PFSK-1 (cell line): ENCODE measurements at regions not wholly inside any gene's neighbourhood (a gene's known extent, or its start where the extent isn't known, plus 50 kb on each side); places are given as distances from the start of the nearest gene placed in this dataset.

Experiments
- FOXP2 ChIP-seq: optimal IDR thresholded peaks from 2 replicates; pipeline ENCODE3; 2011; ENCODE audit warnings: borderline replicate concordance, control low read depth, inconsistent platforms; ENCODE audit not compliant: insufficient read depth; ENCODE audit errors: extremely low read length, extremely low read depth
- POLR2AphosphoS5 ChIP-seq: IDR thresholded peaks from 2 replicates; pipeline ENCODE4 v1.6.1; 2012; ENCODE audit warnings: low read depth, mild to moderate bottlenecking, control low read depth, low read length, moderate library complexity
- SIN3A ChIP-seq: IDR thresholded peaks from 2 replicates; pipeline ENCODE4 v1.6.1; 2012; ENCODE audit warnings: mild to moderate bottlenecking, low read length, moderate library complexity, borderline replicate concordance; ENCODE audit not compliant: insufficient read depth
- TAF1 ChIP-seq: IDR thresholded peaks from 2 replicates; pipeline ENCODE4 v1.6.1; 2012; ENCODE audit warnings: low read length, control low read depth, borderline replicate concordance; ENCODE audit not compliant: insufficient read depth
- TF ChIP-seq, protein P1 (sequence below), 2 experiments: IDR thresholded peaks; 2 replicates each; pipeline versions ENCODE4 v1.6.1 to v1.8.0; 2011 to 2012; ENCODE audit warnings: low read depth in 2 of 2, low read length in 2 of 2, control low read depth in 1 of 2, inconsistent platforms in 1 of 2, mild to moderate bottlenecking in 1 of 2, moderate library complexity in 1 of 2; ENCODE audit not compliant: insufficient read depth in 1 of 2

DNA sequence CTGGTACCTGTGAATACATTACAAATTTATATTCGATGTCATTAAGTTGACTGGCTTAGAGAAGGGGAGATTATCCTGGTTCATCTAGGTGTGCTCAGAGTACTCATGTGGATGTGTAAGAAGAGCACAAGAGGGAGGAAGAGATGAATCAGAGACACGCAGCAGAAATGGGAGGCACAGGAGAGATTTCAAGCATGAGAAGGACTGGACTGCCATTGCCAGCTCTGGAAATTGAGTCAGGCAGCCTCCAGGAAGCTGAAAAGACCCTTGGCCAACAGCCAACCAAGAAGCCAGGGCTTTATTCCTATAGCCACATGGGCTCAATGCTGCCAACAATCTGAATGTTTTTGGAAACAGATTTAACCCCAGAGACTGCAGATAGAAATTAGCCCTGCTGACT lies 1390.0 kb downstream of the STIM2 start:
- TF ChIP-seq POLR2AphosphoS5 (no peak), TAF1 (no peak), SIN3A (no peak), FOXP2 (no peak)
- TF ChIP-seq, protein P1, sequence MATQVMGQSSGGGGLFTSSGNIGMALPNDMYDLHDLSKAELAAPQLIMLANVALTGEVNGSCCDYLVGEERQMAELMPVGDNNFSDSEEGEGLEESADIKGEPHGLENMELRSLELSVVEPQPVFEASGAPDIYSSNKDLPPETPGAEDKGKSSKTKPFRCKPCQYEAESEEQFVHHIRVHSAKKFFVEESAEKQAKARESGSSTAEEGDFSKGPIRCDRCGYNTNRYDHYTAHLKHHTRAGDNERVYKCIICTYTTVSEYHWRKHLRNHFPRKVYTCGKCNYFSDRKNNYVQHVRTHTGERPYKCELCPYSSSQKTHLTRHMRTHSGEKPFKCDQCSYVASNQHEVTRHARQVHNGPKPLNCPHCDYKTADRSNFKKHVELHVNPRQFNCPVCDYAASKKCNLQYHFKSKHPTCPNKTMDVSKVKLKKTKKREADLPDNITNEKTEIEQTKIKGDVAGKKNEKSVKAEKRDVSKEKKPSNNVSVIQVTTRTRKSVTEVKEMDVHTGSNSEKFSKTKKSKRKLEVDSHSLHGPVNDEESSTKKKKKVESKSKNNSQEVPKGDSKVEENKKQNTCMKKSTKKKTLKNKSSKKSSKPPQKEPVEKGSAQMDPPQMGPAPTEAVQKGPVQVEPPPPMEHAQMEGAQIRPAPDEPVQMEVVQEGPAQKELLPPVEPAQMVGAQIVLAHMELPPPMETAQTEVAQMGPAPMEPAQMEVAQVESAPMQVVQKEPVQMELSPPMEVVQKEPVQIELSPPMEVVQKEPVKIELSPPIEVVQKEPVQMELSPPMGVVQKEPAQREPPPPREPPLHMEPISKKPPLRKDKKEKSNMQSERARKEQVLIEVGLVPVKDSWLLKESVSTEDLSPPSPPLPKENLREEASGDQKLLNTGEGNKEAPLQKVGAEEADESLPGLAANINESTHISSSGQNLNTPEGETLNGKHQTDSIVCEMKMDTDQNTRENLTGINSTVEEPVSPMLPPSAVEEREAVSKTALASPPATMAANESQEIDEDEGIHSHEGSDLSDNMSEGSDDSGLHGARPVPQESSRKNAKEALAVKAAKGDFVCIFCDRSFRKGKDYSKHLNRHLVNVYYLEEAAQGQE (IDR thresholded peaks at IDR 0.05; ENCODE audit: insufficient read depth in 1 of 2, low read depth in 2 of 2, low read length in 2 of 2), result no peak

DNA sequence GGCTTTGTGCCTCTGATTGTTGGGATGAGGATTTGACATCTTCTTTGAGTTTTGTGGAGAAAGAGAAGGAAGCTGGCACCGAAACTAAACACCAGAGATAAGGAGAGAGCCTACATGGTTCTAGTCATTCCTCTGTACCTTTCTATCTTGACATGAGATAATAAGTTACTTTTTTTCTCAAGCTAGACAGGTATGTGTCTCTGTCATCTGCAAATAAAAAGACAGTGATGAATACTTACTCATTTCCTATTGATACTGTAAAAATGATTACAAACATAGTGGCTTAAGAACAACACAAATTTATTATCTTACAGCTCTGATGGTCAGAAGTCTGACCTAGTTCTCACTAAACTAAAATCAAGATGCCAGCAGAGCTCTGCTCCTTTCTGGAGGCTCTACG lies 1391.2 kb downstream of the STIM2 start:
- no peak for TF ChIP-seq POLR2AphosphoS5
- TF ChIP-seq TAF1, result no peak
- TF ChIP-seq SIN3A, result no peak
- no peak for TF ChIP-seq FOXP2
- TF ChIP-seq, protein P1 (IDR thresholded peaks at IDR 0.05; ENCODE audit: insufficient read depth in 1 of 2, low read depth in 2 of 2, low read length in 2 of 2), result no peak

DNA sequence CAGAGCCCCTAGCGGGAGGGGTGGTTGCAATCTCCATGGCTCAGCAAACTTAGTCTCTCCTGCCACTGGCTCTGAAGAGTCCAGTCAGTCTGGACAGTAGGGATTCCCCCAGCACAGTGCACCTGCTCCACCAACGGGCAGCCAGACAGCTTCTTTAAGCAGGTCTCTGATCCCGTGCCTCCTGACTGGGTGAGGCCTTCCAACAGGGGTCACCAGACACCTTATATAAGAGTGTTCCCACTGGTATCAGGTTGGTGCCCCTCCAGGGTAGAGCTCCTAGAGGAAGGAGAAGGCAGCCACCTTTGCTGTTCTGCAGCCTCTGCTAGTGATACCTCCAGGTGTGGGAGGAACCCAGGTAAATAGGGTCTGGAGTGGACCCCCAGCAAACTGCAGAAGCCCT lies 1393.4 kb downstream of the STIM2 start:
- TF ChIP-seq POLR2AphosphoS5, result no peak
- no peak for TF ChIP-seq TAF1

DNA sequence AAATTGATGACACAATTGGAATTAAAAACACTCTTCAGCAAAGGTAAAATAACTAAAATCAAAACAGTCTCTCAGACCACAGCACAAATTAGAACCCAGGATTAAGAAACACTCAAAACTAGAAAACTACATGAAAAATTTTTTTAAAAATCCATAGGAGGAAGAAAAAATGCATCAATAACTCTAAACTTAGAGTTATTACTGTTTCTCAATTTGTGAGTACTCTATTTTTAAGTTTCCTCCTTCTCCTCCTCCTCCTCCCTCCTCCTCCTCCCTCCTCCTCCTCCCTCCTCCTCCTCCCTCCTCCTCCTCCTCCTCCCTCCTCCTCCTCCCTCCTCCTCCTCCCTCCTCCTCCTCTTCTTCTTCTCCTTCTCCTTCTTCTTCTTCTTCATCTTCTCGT lies 1395.7 kb downstream of the STIM2 start:
- TF ChIP-seq POLR2AphosphoS5 (no peak), FOXP2 (no peak), SIN3A (no peak), TAF1 (no peak)
- TF ChIP-seq, protein P1 (IDR thresholded peaks at IDR 0.05; ENCODE audit: insufficient read depth in 1 of 2, low read depth in 2 of 2, low read length in 2 of 2), result no peak

DNA sequence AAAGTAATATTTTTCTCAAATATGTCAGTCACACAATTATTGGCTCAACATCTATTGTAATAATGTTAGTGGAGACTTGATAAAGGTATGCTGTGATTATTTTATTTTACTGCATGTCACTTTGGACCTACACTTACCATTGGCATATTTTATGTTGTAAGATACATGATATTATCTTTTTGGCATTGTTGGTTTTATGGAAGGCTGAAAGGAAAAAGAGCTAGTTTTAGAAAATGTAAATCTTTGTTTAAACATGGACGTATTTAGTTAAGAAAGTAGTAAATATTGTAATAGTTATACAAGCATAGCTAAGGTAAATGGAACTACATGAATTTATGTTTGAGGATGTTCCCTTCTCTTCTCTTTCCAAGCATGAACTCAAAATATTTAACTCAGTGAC lies 1399.3 kb downstream of the STIM2 start:
- no peak for TF ChIP-seq POLR2AphosphoS5
- TF ChIP-seq SIN3A, result no peak
- TF ChIP-seq, protein P1 (IDR thresholded peaks at IDR 0.05; ENCODE audit: insufficient read depth in 1 of 2, low read depth in 2 of 2, low read length in 2 of 2), result no peak
- no peak for TF ChIP-seq TAF1
- no peak for TF ChIP-seq FOXP2
